Endodermal cell (in vitro differentiated cells): ENCODE measurements at regions not wholly inside any gene's neighbourhood (a gene's known extent, or its start where the extent isn't known, plus 50 kb on each side); places are given as distances from the start of the nearest gene placed in this dataset.
"Not testable (repeated sequence)": the region's sequence is repeated elsewhere in the genome, so short reads cannot be mapped to it uniquely, and the experiment has no call there.

Experiments used
- DNase-seq: peaks from one replicate; pipeline ENCODE4 v3.0.0-alpha.2; 2017
- H3K27ac ChIP-seq: 2 replicates; pipeline ENCODE4 v1.5.1; 2013; ENCODE audit warnings: mild to moderate bottlenecking, low read depth, low read length, moderate library complexity
- H3K27me3 ChIP-seq: 2 replicates; pipeline ENCODE4 v1.6.1; 2013; ENCODE audit warnings: mild to moderate bottlenecking, low read length, moderate library complexity; ENCODE audit not compliant: insufficient read depth, control insufficient read depth, poor library complexity, severe bottlenecking
- H3K36me3 ChIP-seq: 2 replicates; pipeline ENCODE4 v1.7.0; 2013; ENCODE audit warnings: mild to moderate bottlenecking, low read length, moderate library complexity; ENCODE audit not compliant: control insufficient read depth, insufficient read depth
- H3K4me1 ChIP-seq: one replicate; pipeline ENCODE4 v1.7.0; 2013; ENCODE audit warnings: low read length; ENCODE audit not compliant: control insufficient read depth, insufficient read depth
- H3K4me3 ChIP-seq: 2 replicates; pipeline ENCODE4 v1.5.1; 2013; ENCODE audit warnings: mild to moderate bottlenecking, low read length, moderate library complexity
- H3K9ac ChIP-seq: 2 replicates; pipeline ENCODE4 v1.6.1; 2013; ENCODE audit warnings: mild to moderate bottlenecking, low read length, moderate library complexity; ENCODE audit not compliant: poor library complexity, severe bottlenecking; ENCODE audit errors: extremely low read depth
- H3K9me3 ChIP-seq: 2 replicates; pipeline ENCODE4 v1.6.1; 2013; ENCODE audit warnings: mild to moderate bottlenecking, low read length, moderate library complexity; ENCODE audit not compliant: control insufficient read depth
- H3K27ac Mint-ChIP-seq: 2 replicates; pipeline ENCODE4 v1.8.0; 2020; ENCODE audit warnings: mixed read lengths
- H3K27me3 Mint-ChIP-seq: 2 replicates; pipeline ENCODE4 v1.8.0; 2021; ENCODE audit warnings: mild to moderate bottlenecking, mixed read lengths; ENCODE audit not compliant: insufficient read depth
- H3K36me3 Mint-ChIP-seq: 2 replicates; pipeline ENCODE4 v1.8.0; 2020; ENCODE audit warnings: low read depth, mixed read lengths
- H3K4me1 Mint-ChIP-seq: 2 replicates; pipeline ENCODE4 v1.8.0; 2020; ENCODE audit warnings: mixed read lengths
- H3K4me3 Mint-ChIP-seq: 2 replicates; pipeline ENCODE4 v1.8.0; 2020; ENCODE audit warnings: mild to moderate bottlenecking, moderate library complexity, mixed read lengths
- H3K9me3 Mint-ChIP-seq: 2 replicates; pipeline ENCODE4 v1.8.0; 2020; ENCODE audit warnings: mild to moderate bottlenecking, mixed read lengths
- WGBS, 2 experiments: methylation state at CpG; one replicate each; pipeline versions ENCODE4 v1.1.5 to v1.1.7; 2013; ENCODE audit warnings: missing lambda C conversion rate in 2 of 2, mixed read lengths in 1 of 2; ENCODE audit not compliant: insufficient coverage in 1 of 2, insufficient read length in 1 of 2; 5-methylcytosine and 5-hydroxymethylcytosine counted together
- TF ChIP-seq, protein P1 (sequence below): fragments of 200-600 bp; sonication (generic); conservative IDR thresholded peaks from 2 replicates; pipeline ENCODE4 v1.5.0; 2021; ENCODE audit warnings: antibody characterized with exemption, mild to moderate bottlenecking

GRCh38 chr10:3559527-3559926 lies 225.5 kb downstream of the KLF6 start:
- TF ChIP-seq, protein P1, sequence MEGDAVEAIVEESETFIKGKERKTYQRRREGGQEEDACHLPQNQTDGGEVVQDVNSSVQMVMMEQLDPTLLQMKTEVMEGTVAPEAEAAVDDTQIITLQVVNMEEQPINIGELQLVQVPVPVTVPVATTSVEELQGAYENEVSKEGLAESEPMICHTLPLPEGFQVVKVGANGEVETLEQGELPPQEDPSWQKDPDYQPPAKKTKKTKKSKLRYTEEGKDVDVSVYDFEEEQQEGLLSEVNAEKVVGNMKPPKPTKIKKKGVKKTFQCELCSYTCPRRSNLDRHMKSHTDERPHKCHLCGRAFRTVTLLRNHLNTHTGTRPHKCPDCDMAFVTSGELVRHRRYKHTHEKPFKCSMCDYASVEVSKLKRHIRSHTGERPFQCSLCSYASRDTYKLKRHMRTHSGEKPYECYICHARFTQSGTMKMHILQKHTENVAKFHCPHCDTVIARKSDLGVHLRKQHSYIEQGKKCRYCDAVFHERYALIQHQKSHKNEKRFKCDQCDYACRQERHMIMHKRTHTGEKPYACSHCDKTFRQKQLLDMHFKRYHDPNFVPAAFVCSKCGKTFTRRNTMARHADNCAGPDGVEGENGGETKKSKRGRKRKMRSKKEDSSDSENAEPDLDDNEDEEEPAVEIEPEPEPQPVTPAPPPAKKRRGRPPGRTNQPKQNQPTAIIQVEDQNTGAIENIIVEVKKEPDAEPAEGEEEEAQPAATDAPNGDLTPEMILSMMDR: no peak
- no peak overlapping the region for H3K27ac ChIP-seq
- H3K9me3 ChIP-seq: no peaks in the 10 kb centered on the region
- Mint-ChIP-seq H3K9me3 (no peaks in the 10 kb centered on the region), H3K27me3 (no peaks in the 10 kb centered on the region), H3K4me1 (no peaks in the 10 kb centered on the region), H3K27ac (no peak overlapping the region), H3K4me3 (no peak overlapping the region), H3K36me3 (no peaks in the 10 kb centered on the region)
- H3K9ac ChIP-seq: no peak overlapping the region
- H3K4me1 ChIP-seq: no peaks in the 10 kb centered on the region
- DNase-seq: no peak
- 93 to 100% methylated on average over 1 to 3 of the region's 3 CpGs for WGBS, 2 experiments
- no peaks in the 10 kb centered on the region for H3K36me3 ChIP-seq
- H3K27me3 ChIP-seq: no peaks in the 10 kb centered on the region
- H3K4me3 ChIP-seq: no peak overlapping the region

- TF ChIP-seq, protein P1: no peak
- no peaks in the 10 kb centered on the region for H3K9me3 Mint-ChIP-seq
- H3K4me3 ChIP-seq: no peak overlapping the region
- 88 to 94% methylated on average over 2 of the region's 2 CpGs for WGBS, 2 experiments
- no peaks in the 10 kb centered on the region for H3K27me3 Mint-ChIP-seq
- H3K4me3 Mint-ChIP-seq: no peak overlapping the region
- no peak overlapping the region for H3K27ac ChIP-seq
- H3K4me1 ChIP-seq: no peaks in the 10 kb centered on the region
- H3K9ac ChIP-seq: no peak overlapping the region
- H3K36me3 ChIP-seq: no peaks in the 10 kb centered on the region
- H3K27ac Mint-ChIP-seq: no peak overlapping the region
- no peaks in the 10 kb centered on the region for H3K9me3 ChIP-seq
- no peaks in the 10 kb centered on the region for H3K36me3 Mint-ChIP-seq
- no peaks in the 10 kb centered on the region for H3K27me3 ChIP-seq
- no peak for DNase-seq
- H3K4me1 Mint-ChIP-seq: no peaks in the 10 kb centered on the region
Measured at GRCh38 chr10:3559011-3559410, 226.0 kb downstream of the KLF6 start.

DNA sequence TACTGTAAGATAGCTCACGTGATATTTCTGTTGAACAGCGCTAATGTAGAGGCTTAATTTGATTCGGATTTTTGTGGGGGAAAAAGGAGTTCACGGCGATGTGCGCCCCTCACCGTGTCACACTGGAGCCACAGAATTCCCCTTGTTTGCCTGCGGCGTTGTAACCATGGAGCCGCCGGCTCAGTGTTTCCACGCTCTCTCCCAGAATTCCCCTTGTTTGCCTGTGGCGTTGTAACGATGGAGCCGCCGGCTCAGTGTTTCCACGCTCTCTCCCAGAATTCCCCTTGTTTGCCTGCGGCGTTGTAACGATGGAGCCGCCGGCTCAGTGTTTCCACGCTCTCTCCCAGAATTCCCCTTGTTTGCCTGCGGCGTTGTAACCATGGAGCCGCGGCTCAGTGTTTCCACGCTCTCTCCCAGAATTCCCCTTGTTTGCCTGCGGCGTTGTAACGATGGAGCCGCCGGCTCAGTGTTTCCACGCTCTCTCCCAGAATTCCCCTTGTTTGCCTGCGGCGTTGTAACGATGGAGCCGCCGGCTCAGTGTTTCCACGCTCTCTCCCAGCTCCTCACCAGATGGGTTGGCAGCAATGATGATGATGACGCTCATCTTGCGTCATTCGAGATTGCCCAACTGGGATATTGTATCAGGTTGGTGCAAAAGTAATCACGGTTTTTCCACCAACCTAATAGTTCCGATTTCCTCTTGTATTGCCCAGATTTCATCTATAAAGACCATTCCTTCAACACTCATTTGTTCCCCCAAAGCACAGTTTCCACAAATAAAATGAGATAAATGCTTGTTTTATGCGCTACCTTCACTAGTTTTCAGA lies 228.6 kb downstream of the KLF6 start:
- H3K4me3 Mint-ChIP-seq, H3K4me3 ChIP-seq, H3K27me3 Mint-ChIP-seq, H3K9ac ChIP-seq, H3K4me1 ChIP-seq, H3K27ac Mint-ChIP-seq, H3K36me3 ChIP-seq, H3K27ac ChIP-seq, DNase-seq, H3K9me3 ChIP-seq, H3K36me3 Mint-ChIP-seq, H3K4me1 Mint-ChIP-seq, H3K27me3 ChIP-seq, H3K9me3 Mint-ChIP-seq: not testable (repeated sequence)
- 94% methylated on average over 25 to 41 of the region's 46 CpGs for WGBS, 2 experiments

GRCh38 chr10:3554121-3554522 lies 230.9 kb downstream of the KLF6 start:
- Histone ChIP-seq H3K27ac (no peak overlapping the region), H3K27me3 (no peaks in the 10 kb centered on the region), H3K9ac (no peak overlapping the region), H3K36me3 (no peaks in the 10 kb centered on the region), H3K4me1 (no peaks in the 10 kb centered on the region), H3K9me3 (no peaks in the 10 kb centered on the region), H3K4me3 (no peak overlapping the region)
- no peak for DNase-seq
- Mint-ChIP-seq H3K4me3 (no peak overlapping the region), H3K4me1 (no peaks in the 10 kb centered on the region), H3K36me3 (no peaks in the 10 kb centered on the region), H3K27ac (no peak overlapping the region), H3K27me3 (no peaks in the 10 kb centered on the region), H3K9me3 (no peaks in the 10 kb centered on the region)
- TF ChIP-seq, protein P1: no peak
- 89 to 92% methylated on average over 6 to 10 of the region's 10 CpGs for WGBS, 2 experiments
